Thyroid gland (tissue), 4 donors: ENCODE measurements at regions not wholly inside any gene's neighbourhood (a gene's known extent, or its start where the extent isn't known, plus 50 kb on each side); places are given as distances from the start of the nearest gene placed in this dataset.

Experiments used
- DNase-seq, 2 donors: peaks; one replicate each; pipeline ENCODE4 v3.0.0-alpha.2; 2019
- H3K27ac ChIP-seq, 3 donors: fragments of 200-600 bp; sonication (generic); 1 replicate in 2 of 3; 2 replicates in 1 of 3; pipeline ENCODE4 v1.5.1; 2016 to 2019; ENCODE audit warnings: mild to moderate bottlenecking in 1 of 3, moderate library complexity in 1 of 3
- H3K27me3 ChIP-seq: fragments of 200-600 bp; sonication (generic); one replicate; pipeline ENCODE4 v1.5.1; 2019
- H3K36me3 ChIP-seq, 2 donors: fragments of 200-600 bp; sonication (generic); one replicate each; pipeline ENCODE4 v1.5.1; 2016 to 2019
- H3K4me1 ChIP-seq, 2 donors: fragments of 200-600 bp; sonication (generic); one replicate each; pipeline ENCODE4 v1.5.1; 2017 to 2019
- H3K4me3 ChIP-seq, 3 donors: fragments of 200-600 bp; sonication (generic); replicated peaks in 1 of 3; 1 replicate in 2 of 3; 2 replicates in 1 of 3; pipeline ENCODE4 v1.5.1; 2016; ENCODE audit warnings: mild to moderate bottlenecking in 1 of 3
- H3K9me3 ChIP-seq: fragments of 200-600 bp; sonication (generic); one replicate; pipeline ENCODE4 v1.5.1; 2017
- CTCF ChIP-seq, 6 experiments: fragments of 200-600 bp in 3 of 6; fragments of 450-650 bp in 3 of 6; sonication (generic) in 3 of 6; IDR thresholded peaks; one replicate each; pipeline ENCODE4 v1.5.1; 2016 to 2019; ENCODE audit warnings: antibody characterized with exemption in 6 of 6, mild to moderate bottlenecking in 2 of 6, inconsistent platforms in 1 of 6, moderate library complexity in 1 of 6
- POLR2A ChIP-seq, 2 donors: fragments of 450-650 bp; IDR thresholded peaks; one replicate each; pipeline ENCODE4 v1.6.1; 2017; ENCODE audit warnings: antibody characterized with exemption in 2 of 2, mild to moderate bottlenecking in 2 of 2, moderate library complexity in 1 of 2
- WGBS, 2 donors: methylation state at CpG; one replicate each; pipeline ENCODE4 v1.1.5; 2017; 5-methylcytosine and 5-hydroxymethylcytosine counted together
- intact Hi-C: fragments of 100-400 bp; cut with DNase I; formaldehyde crosslinking; loops from one replicate; pipeline ENCODE4 v1.15.1; 2023

GRCh38 chr6:139638179-139638941 lies 263.9 kb upstream of the CITED2 start:
- Histone ChIP-seq H3K27ac (no peak overlapping the region), H3K4me3 (no peak overlapping the region), H3K4me1 (no peaks in the 10 kb centered on the region), H3K9me3 (no peaks in the 10 kb centered on the region), H3K27me3 (no peaks in the 10 kb centered on the region), H3K36me3 (no peaks in the 10 kb centered on the region)
- intact Hi-C loops: no loop called here
- no peak for DNase-seq
- WGBS, 2 donors: 85 to 86% methylated on average over 5 of the region's 5 CpGs
- TF ChIP-seq CTCF (IDR thresholded peaks at IDR 0.05) (no peak), POLR2A (IDR thresholded peaks at IDR 0.05) (no peak)

GRCh38 chr6:139637766-139638165 lies 263.3 kb upstream of the CITED2 start:
- Histone ChIP-seq H3K36me3 (no peaks in the 10 kb centered on the region), H3K9me3 (no peaks in the 10 kb centered on the region), H3K27me3 (no peaks in the 10 kb centered on the region), H3K4me1 (no peaks in the 10 kb centered on the region), H3K4me3 (no peak overlapping the region), H3K27ac (no peak overlapping the region)
- no peak for DNase-seq
- TF ChIP-seq POLR2A (IDR thresholded peaks at IDR 0.05) (no peak), CTCF (IDR thresholded peaks at IDR 0.05) (no peak)
- intact Hi-C loops: no loop called here

- H3K4me3 ChIP-seq: no peak overlapping the region
- intact Hi-C loops: no loop called here
- H3K9me3 ChIP-seq: no peaks in the 10 kb centered on the region
- H3K27me3 ChIP-seq: no peaks in the 10 kb centered on the region
- no peak for DNase-seq
- TF ChIP-seq CTCF (IDR thresholded peaks at IDR 0.05) (no peak), POLR2A (IDR thresholded peaks at IDR 0.05) (no peak)
- H3K4me1 ChIP-seq: no peaks in the 10 kb centered on the region
- H3K27ac ChIP-seq: no peak overlapping the region
- WGBS, 2 donors: 100% methylated on average over 1 of the region's 1 CpG
- H3K36me3 ChIP-seq: no peaks in the 10 kb centered on the region
Observed at GRCh38 chr6:139636391-139636790, 261.9 kb upstream of the CITED2 start.

GRCh38 chr6:139635401-139636130 lies 261.1 kb upstream of the CITED2 start:
- no peaks in the 10 kb centered on the region for H3K36me3 ChIP-seq
- no peaks in the 10 kb centered on the region for H3K9me3 ChIP-seq
- H3K4me1 ChIP-seq: no peaks in the 10 kb centered on the region
- no peak overlapping the region for H3K4me3 ChIP-seq
- no peak for TF ChIP-seq CTCF (IDR thresholded peaks at IDR 0.05)
- TF ChIP-seq POLR2A (IDR thresholded peaks at IDR 0.05): no peak
- no peak for DNase-seq
- 95 to 97% methylated on average over 8 of the region's 8 CpGs for WGBS, 2 donors
- intact Hi-C loops: no loop called here
- no peaks in the 10 kb centered on the region for H3K27me3 ChIP-seq
- H3K27ac ChIP-seq: no peak overlapping the region

- no peaks in the 10 kb centered on the region for H3K9me3 ChIP-seq
- H3K36me3 ChIP-seq: no peaks in the 10 kb centered on the region
Observed at GRCh38 chr6:139632840-139633239, 258.4 kb upstream of the CITED2 start.

More at GRCh38 chr6:139632840-139633239, 258.4 kb upstream of the CITED2 start:
- 88 to 93% methylated on average over 1 of the region's 1 CpG for WGBS, 2 donors
- DNase-seq: no peak
- intact Hi-C loops: no loop called here
- Histone ChIP-seq H3K27ac (no peak overlapping the region), H3K4me3 (no peak overlapping the region), H3K27me3 (no peaks in the 10 kb centered on the region), H3K4me1 (no peaks in the 10 kb centered on the region)
- TF ChIP-seq CTCF (IDR thresholded peaks at IDR 0.05): no peak
- TF ChIP-seq POLR2A (IDR thresholded peaks at IDR 0.05): no peak
